Effector memory CD8-positive, alpha-beta T cell (primary cell): ENCODE measurements at regions not wholly inside any gene's neighbourhood (a gene's known extent, or its start where the extent isn't known, plus 50 kb on each side); places are given as distances from the start of the nearest gene placed in this dataset.

Experiments
- ATAC-seq: fragments of 150-1000 bp; cut with Tn5 transposase; replicated peaks from 2 replicates; pipeline ENCODE4 v1.10.0; 2021; ENCODE audit warnings: mild to moderate bottlenecking, moderate library complexity
- DNase-seq, 3 experiments: peaks; one replicate each; pipeline ENCODE4 v3.0.0; 2021
- H3K27ac Mint-ChIP-seq, 2 donors: one replicate each; pipeline ENCODE4 v1.8.0; 2022; ENCODE audit warnings: mild to moderate bottlenecking in 2 of 2, mixed read lengths in 2 of 2, moderate library complexity in 2 of 2
- H3K27me3 Mint-ChIP-seq, 2 donors: one replicate each; pipeline ENCODE4 v1.8.0; 2022; ENCODE audit warnings: mixed read lengths in 2 of 2
- H3K36me3 Mint-ChIP-seq: one replicate; pipeline ENCODE4 v1.8.0; 2022; ENCODE audit warnings: mild to moderate bottlenecking, moderate library complexity, mixed read lengths; ENCODE audit not compliant: insufficient read depth
- H3K4me1 Mint-ChIP-seq, 2 donors: one replicate each; pipeline ENCODE4 v1.8.0; 2022; ENCODE audit warnings: low read depth in 2 of 2, mixed read lengths in 2 of 2
- H3K4me3 Mint-ChIP-seq, 2 donors: one replicate each; pipeline ENCODE4 v1.8.0; 2022; ENCODE audit warnings: mild to moderate bottlenecking in 2 of 2, mixed read lengths in 2 of 2, moderate library complexity in 2 of 2
- H3K9me3 Mint-ChIP-seq, 2 donors: one replicate each; pipeline ENCODE4 v1.8.0; 2022; ENCODE audit warnings: mixed read lengths in 2 of 2

GRCh38 chr20:52847029-52847660, 125.0 kb upstream of the TSHZ2 start:
- Mint-ChIP-seq H3K36me3 (no peaks in the 10 kb centered on the region), H3K4me3 (no peak overlapping the region), H3K9me3 (no peaks in the 10 kb centered on the region), H3K27me3 (peaks cover 48 to 56% of the 10 kb centered on the region in 2 donors), H3K4me1 (no peaks in the 10 kb centered on the region), H3K27ac (no peak overlapping the region)
- ATAC-seq (no peak), DNase-seq (no peak)

DNA sequence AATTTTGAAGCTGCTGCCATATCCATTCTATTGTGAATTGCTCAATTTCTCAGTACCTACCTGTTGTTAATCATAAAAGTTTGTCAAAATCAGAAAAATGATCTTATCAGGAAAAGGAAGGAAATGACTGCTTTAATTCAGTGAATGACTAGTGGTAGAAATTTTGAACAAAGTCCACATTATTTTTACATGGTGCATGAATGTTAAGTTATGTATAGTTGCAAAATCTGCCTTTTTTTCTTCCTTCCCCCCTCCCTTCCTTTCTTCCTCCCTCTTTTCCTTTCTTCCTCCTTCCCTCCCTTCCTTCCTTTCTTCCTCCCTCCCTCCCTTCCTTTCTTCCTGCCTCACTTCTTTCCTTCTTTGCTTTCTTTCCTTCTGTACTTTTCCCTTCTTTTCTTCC, 127.1 kb upstream of the TSHZ2 start:
- H3K27me3 Mint-ChIP-seq, result peaks cover 51 to 74% of the 10 kb centered on the region in 2 donors
- ATAC-seq (no peak), DNase-seq (no peak)
- H3K4me3 Mint-ChIP-seq, result no peak overlapping the region
- H3K27ac Mint-ChIP-seq, result no peak overlapping the region
- H3K36me3 Mint-ChIP-seq, result no peaks in the 10 kb centered on the region
- no peaks in the 10 kb centered on the region for H3K4me1 Mint-ChIP-seq
- no peaks in the 10 kb centered on the region for H3K9me3 Mint-ChIP-seq

DNA sequence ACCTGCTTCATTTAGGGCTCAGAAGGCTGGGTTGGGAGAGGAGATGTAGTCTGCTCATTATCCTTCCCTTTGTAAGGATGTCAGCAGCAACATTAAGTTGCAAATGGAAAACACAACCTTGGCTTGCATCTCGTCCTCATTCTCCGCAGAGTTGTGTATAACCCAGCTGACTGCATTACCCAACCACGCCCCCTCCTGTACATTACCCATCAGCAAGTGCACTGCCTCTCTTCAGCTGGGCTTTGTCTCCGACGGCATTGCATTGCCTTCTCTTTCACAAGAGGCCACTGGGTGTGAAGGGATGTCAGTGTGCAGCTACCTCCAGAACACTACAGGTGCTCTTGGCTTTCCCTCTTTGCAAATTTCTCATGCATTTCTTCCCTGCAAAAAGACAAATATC, 128.7 kb upstream of the TSHZ2 start:
- H3K4me3 Mint-ChIP-seq, result no peak overlapping the region
- H3K4me1 Mint-ChIP-seq, result no peaks in the 10 kb centered on the region
- DNase-seq (no peak), ATAC-seq (no peak)
- no peaks in the 10 kb centered on the region for H3K9me3 Mint-ChIP-seq
- H3K27me3 Mint-ChIP-seq, result peaks cover 51 to 76% of the 10 kb centered on the region in 2 donors
- no peak overlapping the region for H3K27ac Mint-ChIP-seq
- no peaks in the 10 kb centered on the region for H3K36me3 Mint-ChIP-seq

DNA sequence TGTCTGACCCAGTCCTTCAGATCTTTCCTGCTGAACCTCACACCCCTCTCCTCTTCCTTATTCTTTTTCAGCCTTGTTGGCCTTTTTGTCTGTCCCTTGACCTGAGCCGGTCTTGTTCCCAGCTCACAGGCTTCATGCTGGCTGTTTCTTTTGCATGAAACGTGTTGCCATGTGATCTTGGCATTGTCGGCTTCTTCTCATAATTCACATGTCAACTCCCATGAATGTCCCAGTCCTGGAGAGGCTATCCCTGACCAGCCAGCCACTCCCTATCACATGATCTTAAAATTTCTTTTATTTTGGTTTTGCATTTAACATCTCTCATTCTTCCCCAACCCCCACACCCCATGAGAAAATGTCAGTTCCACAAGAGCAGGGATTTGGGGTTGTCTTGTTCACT, 131.2 kb upstream of the TSHZ2 start:
- H3K4me1 Mint-ChIP-seq, result no peaks in the 10 kb centered on the region
- H3K27ac Mint-ChIP-seq, result no peak overlapping the region
- no peaks in the 10 kb centered on the region for H3K36me3 Mint-ChIP-seq
- no peaks in the 10 kb centered on the region for H3K9me3 Mint-ChIP-seq
- H3K4me3 Mint-ChIP-seq, result no peak overlapping the region
- DNase-seq, result no peak
- ATAC-seq, result no peak
- peaks cover 34 to 57% of the 10 kb centered on the region in 2 donors for H3K27me3 Mint-ChIP-seq

GRCh38 chr20:52840041-52840440, 132.1 kb upstream of the TSHZ2 start:
- H3K4me1 Mint-ChIP-seq, result no peaks in the 10 kb centered on the region
- no peak for DNase-seq
- no peaks in the 10 kb centered on the region for H3K9me3 Mint-ChIP-seq
- peaks cover 27 to 48% of the 10 kb centered on the region in 2 donors for H3K27me3 Mint-ChIP-seq
- H3K36me3 Mint-ChIP-seq, result peaks cover 4% of the 10 kb centered on the region
- no peak for ATAC-seq
- H3K4me3 Mint-ChIP-seq, result no peak overlapping the region
- no peak overlapping the region for H3K27ac Mint-ChIP-seq

DNA sequence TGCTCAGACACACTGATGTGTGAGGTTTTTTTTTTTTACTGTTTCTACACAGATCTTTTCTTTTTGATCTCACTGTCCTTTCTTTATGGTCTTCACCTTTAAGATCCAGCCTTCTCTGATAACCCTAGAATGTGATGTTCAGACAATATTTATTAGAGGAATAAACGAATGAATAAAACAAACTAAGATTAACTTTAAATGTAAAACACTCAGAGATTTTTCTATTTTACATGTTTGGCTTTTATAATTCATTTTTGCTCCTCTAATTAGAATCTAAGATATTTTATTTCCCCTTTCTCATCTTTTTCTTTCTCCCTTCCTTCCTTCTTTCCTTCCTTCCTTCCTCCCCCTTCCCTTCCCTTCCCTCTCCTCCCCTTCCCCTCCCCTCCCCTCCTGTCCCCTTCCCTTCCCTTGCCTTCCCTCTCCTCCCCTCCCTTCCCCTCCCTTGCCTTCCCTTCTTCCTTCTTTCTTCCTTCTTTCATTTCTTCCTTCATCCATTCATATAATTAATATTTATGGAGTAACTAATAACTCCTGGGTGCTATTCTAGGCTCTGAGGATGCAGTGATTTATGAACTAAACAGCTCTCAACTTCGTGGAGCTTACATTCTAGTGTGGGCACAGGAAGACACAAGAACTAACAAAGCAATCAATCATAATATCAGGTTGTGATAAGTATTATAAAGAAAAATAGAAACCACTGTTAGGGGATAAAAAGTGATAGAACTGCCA, 133.5 kb upstream of the TSHZ2 start:
- Mint-ChIP-seq H3K4me1 (no peaks in the 10 kb centered on the region), H3K4me3 (no peak overlapping the region), H3K36me3 (peaks cover 4% of the 10 kb centered on the region), H3K9me3 (no peaks in the 10 kb centered on the region), H3K27me3 (peaks cover 28 to 41% of the 10 kb centered on the region in 2 donors), H3K27ac (no peak overlapping the region)
- DNase-seq, result no peak
- no peak for ATAC-seq

GRCh38 chr20:52837378-52837777, 134.8 kb upstream of the TSHZ2 start:
- H3K36me3 Mint-ChIP-seq, result peaks cover 7% of the 10 kb centered on the region
- DNase-seq (no peak), ATAC-seq (no peak)
- no peak overlapping the region for H3K4me3 Mint-ChIP-seq
- no peaks in the 10 kb centered on the region for H3K9me3 Mint-ChIP-seq
- peaks cover 24 to 28% of the 10 kb centered on the region in 2 donors for H3K27me3 Mint-ChIP-seq
- H3K27ac Mint-ChIP-seq, result no peak overlapping the region
- H3K4me1 Mint-ChIP-seq, result no peaks in the 10 kb centered on the region

DNA sequence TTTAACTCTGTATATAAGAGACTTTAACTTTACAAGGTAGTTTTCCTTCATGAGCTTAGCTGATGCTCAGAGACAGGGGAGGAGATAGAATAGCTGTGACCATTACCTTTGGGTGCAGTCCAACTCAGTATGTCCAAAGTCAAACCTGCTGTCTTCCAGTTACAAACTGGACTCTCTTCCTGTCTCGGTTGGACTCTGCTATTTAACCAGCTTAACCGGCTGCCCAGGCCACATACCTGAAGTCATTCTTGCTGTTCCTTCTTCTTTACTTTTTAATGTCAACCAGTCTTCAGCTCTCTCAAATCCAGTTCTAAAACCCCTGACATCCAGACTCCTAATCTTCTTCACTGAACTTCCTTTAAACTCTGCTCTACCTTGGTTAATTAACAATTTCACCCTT, 138.3 kb upstream of the TSHZ2 start:
- H3K36me3 Mint-ChIP-seq, result peaks cover 7% of the 10 kb centered on the region
- peaks cover 8 to 20% of the 10 kb centered on the region in 2 donors for H3K27me3 Mint-ChIP-seq
- no peak overlapping the region for H3K4me3 Mint-ChIP-seq
- H3K9me3 Mint-ChIP-seq, result no peaks in the 10 kb centered on the region
- H3K27ac Mint-ChIP-seq, result no peak overlapping the region
- no peak for ATAC-seq
- DNase-seq, result no peak
- no peaks in the 10 kb centered on the region for H3K4me1 Mint-ChIP-seq

DNA sequence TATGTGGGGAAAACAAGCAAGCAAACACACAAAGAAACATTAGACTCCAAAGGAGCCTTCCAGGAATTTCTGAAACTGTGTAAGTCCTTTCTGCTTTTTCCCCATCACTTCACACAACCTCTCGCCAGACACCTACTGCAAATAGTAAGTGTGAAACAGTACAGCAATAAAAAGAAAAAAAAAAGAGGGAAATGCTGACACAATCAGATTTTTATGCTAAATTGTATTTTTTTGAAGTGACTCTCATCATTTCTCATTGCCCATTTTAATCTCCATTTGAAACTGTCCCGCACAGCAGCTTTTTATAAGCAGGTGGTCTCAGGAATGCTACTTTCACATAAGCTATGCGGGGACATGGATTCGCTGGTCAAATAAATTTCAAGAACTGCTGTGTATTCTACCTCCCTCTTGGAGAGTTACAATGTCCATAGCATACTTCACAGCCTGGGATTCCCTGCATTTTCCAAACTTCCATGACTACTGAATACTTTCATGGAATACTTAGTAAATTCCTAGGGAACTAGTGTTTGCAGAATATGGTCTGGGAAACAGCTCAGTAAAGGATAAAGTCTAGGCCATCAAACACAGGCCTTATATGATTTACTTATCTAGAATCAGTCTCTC, 139.9 kb upstream of the TSHZ2 start:
- H3K4me1 Mint-ChIP-seq, result no peaks in the 10 kb centered on the region
- DNase-seq, result no peak
- no peak overlapping the region for H3K4me3 Mint-ChIP-seq
- no peak overlapping the region for H3K27ac Mint-ChIP-seq
- peaks cover 7% of the 10 kb centered on the region for H3K36me3 Mint-ChIP-seq
- ATAC-seq, result no peak
- H3K27me3 Mint-ChIP-seq, result peaks cover 8 to 20% of the 10 kb centered on the region in 2 donors
- H3K9me3 Mint-ChIP-seq, result no peaks in the 10 kb centered on the region

- DNase-seq, result no peak
- Mint-ChIP-seq H3K4me3 (no peak overlapping the region), H3K4me1 (no peaks in the 10 kb centered on the region), H3K9me3 (no peaks in the 10 kb centered on the region), H3K36me3 (peaks cover 5% of the 10 kb centered on the region), H3K27me3 (peaks cover 8 to 20% of the 10 kb centered on the region in 2 donors), H3K27ac (no peak overlapping the region)
- ATAC-seq, result no peak
Measured at GRCh38 chr20:52830598-52830997, 141.6 kb upstream of the TSHZ2 start.

- DNase-seq, result no peak
- ATAC-seq, result no peak
- Mint-ChIP-seq H3K27ac (no peak overlapping the region), H3K4me3 (no peak overlapping the region), H3K4me1 (no peaks in the 10 kb centered on the region), H3K36me3 (peaks cover 4% of the 10 kb centered on the region), H3K9me3 (no peaks in the 10 kb centered on the region), H3K27me3 (peaks cover 0 to 11% of the 10 kb centered on the region in 2 donors)
Measured at GRCh38 chr20:52829111-52829510, 143.0 kb upstream of the TSHZ2 start.

GRCh38 chr20:52828199-52828598, 144.0 kb upstream of the TSHZ2 start:
- H3K27me3 Mint-ChIP-seq, result peaks cover under 1 to 8% of the 10 kb centered on the region in 2 donors
- no peak overlapping the region for H3K4me3 Mint-ChIP-seq
- H3K36me3 Mint-ChIP-seq, result peaks cover 4% of the 10 kb centered on the region
- no peak for ATAC-seq
- no peak for DNase-seq
- H3K4me1 Mint-ChIP-seq, result no peaks in the 10 kb centered on the region
- H3K9me3 Mint-ChIP-seq, result no peaks in the 10 kb centered on the region
- H3K27ac Mint-ChIP-seq, result no peak overlapping the region

DNA sequence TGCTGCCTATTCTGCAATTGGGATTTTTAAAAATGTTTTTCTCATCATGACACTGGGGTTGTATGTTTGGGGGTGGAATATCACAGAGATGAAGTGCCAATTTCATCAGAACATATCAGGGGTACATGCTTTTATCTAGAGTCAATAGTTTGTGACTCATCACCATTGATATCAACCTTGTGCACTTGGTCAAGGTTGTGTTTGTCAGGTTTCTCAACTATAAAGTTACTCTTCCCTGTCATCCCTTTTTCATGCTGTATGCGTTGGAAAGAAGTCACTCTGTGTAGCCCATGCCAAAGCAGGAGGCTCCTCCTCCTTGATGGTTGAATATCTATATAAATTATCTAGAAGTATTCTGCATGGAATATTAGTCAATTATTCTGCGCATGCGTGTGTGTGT, 145.4 kb upstream of the TSHZ2 start:
- Mint-ChIP-seq H3K27ac (no peak overlapping the region), H3K9me3 (no peaks in the 10 kb centered on the region), H3K4me3 (no peak overlapping the region), H3K4me1 (no peaks in the 10 kb centered on the region), H3K27me3 (peaks cover 8 to 20% of the 10 kb centered on the region in 2 donors), H3K36me3 (no peaks in the 10 kb centered on the region)
- ATAC-seq, result no peak
- DNase-seq, result no peak

- no peaks in the 10 kb centered on the region for H3K9me3 Mint-ChIP-seq
- ATAC-seq (no peak), DNase-seq (no peak)
- no peaks in the 10 kb centered on the region for H3K4me1 Mint-ChIP-seq
- no peaks in the 10 kb centered on the region for H3K36me3 Mint-ChIP-seq
- no peak overlapping the region for H3K27ac Mint-ChIP-seq
- peaks cover 8 to 20% of the 10 kb centered on the region in 2 donors for H3K27me3 Mint-ChIP-seq
- H3K4me3 Mint-ChIP-seq, result no peak overlapping the region
Measured at GRCh38 chr20:52826321-52826720, 145.8 kb upstream of the TSHZ2 start.
